T47D (cell line): ENCODE measurements at regions not wholly inside any gene's neighbourhood (a gene's known extent, or its start where the extent isn't known, plus 50 kb on each side); places are given as distances from the start of the nearest gene placed in this dataset.
"Not testable (repeated sequence)": the region's sequence is repeated elsewhere in the genome, so short reads cannot be mapped to it uniquely, and the experiment has no call there.

Experiments used
- DNase-seq, 2 experiments: peaks; one replicate each; pipeline versions ENCODE4 v3.0.0 to v3.0.0-alpha.2; 2011 to 2012; ENCODE audit warnings: low read depth in 1 of 2, low spot score in 1 of 2
- JUND ChIP-seq: IDR thresholded peaks from 2 replicates; pipeline ENCODE4 v1.6.1; 2012; ENCODE audit warnings: low read depth
- in situ Hi-C: cut with HindIII; loops from 2 replicates; pipeline ENCODE4 v1.10.0; 2016; ENCODE audit warnings: low sequenced_read_pairs, low pct_unique_long_range_greater_than_20kb

- DNase-seq, in situ Hi-C loops: not testable (repeated sequence)
Observed at GRCh38 chr5:1603916-1604315, 80.2 kb upstream of the LPCAT1 start.

- DNase-seq: peak; percentile 69 to 91
- in situ Hi-C loops: not testable (repeated sequence)
Observed at GRCh38 chr5:1601565-1601964, 77.8 kb upstream of the LPCAT1 start.

GRCh38 chr5:1598950-1599737, 75.4 kb upstream of the LPCAT1 start:
- in situ Hi-C loops: not testable (repeated sequence)
- peak in 1 of 2 experiments; percentile 57 for DNase-seq

GRCh38 chr5:1597093-1597473, 73.3 kb upstream of the LPCAT1 start:
- DNase-seq, in situ Hi-C loops: not testable (repeated sequence)

- DNase-seq, in situ Hi-C loops: not testable (repeated sequence)
Observed at GRCh38 chr5:1596462-1597092, 72.8 kb upstream of the LPCAT1 start.

- in situ Hi-C loops: no loop called here
- DNase-seq: peak; percentile 88 to 92
- TF ChIP-seq JUND: no peak
Observed at GRCh38 chr5:1594357-1595106, 70.8 kb upstream of the LPCAT1 start.

GRCh38 chr5:1593903-1594356, 70.2 kb upstream of the LPCAT1 start:
- no peak for DNase-seq
- TF ChIP-seq JUND: no peak
- in situ Hi-C loops: no loop called here

- DNase-seq, in situ Hi-C loops: not testable (repeated sequence)
Observed at GRCh38 chr5:1588071-1588694, 64.4 kb upstream of the LPCAT1 start.

- in situ Hi-C loops, DNase-seq: not testable (repeated sequence)
Observed at GRCh38 chr5:1583081-1583875, 59.5 kb upstream of the LPCAT1 start.

GRCh38 chr5:1579389-1579788, 55.6 kb upstream of the LPCAT1 start:
- in situ Hi-C loops, DNase-seq: not testable (repeated sequence)

- in situ Hi-C loops, DNase-seq: not testable (repeated sequence)
Observed at GRCh38 chr5:1576851-1577250, 53.1 kb upstream of the LPCAT1 start.

GRCh38 chr5:1575991-1576714, 52.4 kb upstream of the LPCAT1 start:
- in situ Hi-C loops, DNase-seq: not testable (repeated sequence)

GRCh38 chr5:1575491-1575890, 51.7 kb upstream of the LPCAT1 start:
- in situ Hi-C loops, DNase-seq: not testable (repeated sequence)

- DNase-seq, in situ Hi-C loops: not testable (repeated sequence)
Observed at GRCh38 chr5:1574023-1574318, 50.2 kb upstream of the LPCAT1 start.

GRCh38 chr5:1573217-1574022, 49.7 kb upstream of the LPCAT1 start:
- DNase-seq, in situ Hi-C loops: not testable (repeated sequence)
